NCI-H1694 treated with DMSO at 0.1 percent for 48 hours (cell line): ENCODE measurements at regions not wholly inside any gene's neighbourhood (a gene's known extent, or its start where the extent isn't known, plus 50 kb on each side); places are given as distances from the start of the nearest gene placed in this dataset.

Source experiments
- DNase-seq: peaks from one replicate; lab custom pipeline; 2025; lab: John Stamatoyannopoulos, UW

GRCh38 chr6:139514819-139515218, 140.4 kb upstream of the CITED2 start:
- no peak for DNase-seq

- DNase-seq: no peak
Observed at GRCh38 chr6:139510040-139510790, 135.8 kb upstream of the CITED2 start.

- no peak for DNase-seq
Observed at GRCh38 chr6:139509167-139509566, 134.7 kb upstream of the CITED2 start.

GRCh38 chr6:139508576-139508975, 134.1 kb upstream of the CITED2 start:
- no peak for DNase-seq

- no peak for DNase-seq
Observed at GRCh38 chr6:139508023-139508422, 133.6 kb upstream of the CITED2 start.

GRCh38 chr6:139500977-139501376, 126.5 kb upstream of the CITED2 start:
- no peak for DNase-seq

- DNase-seq: no peak
Observed at GRCh38 chr6:139498715-139499114, 124.3 kb upstream of the CITED2 start.

- DNase-seq: no peak
Observed at GRCh38 chr6:139497345-139497961, 123.0 kb upstream of the CITED2 start.

GRCh38 chr6:139496654-139497344, 122.4 kb upstream of the CITED2 start:
- no peak for DNase-seq

- no peak for DNase-seq
Observed at GRCh38 chr6:139494376-139494990, 120.0 kb upstream of the CITED2 start.

- DNase-seq: no peak
Observed at GRCh38 chr6:139490482-139490881, 116.0 kb upstream of the CITED2 start.

GRCh38 chr6:139486476-139486799, 112.0 kb upstream of the CITED2 start:
- DNase-seq: no peak

- DNase-seq: no peak
Observed at GRCh38 chr6:139485742-139486475, 111.5 kb upstream of the CITED2 start.

GRCh38 chr6:139485185-139485584, 110.7 kb upstream of the CITED2 start:
- no peak for DNase-seq

GRCh38 chr6:139483079-139483478, 108.6 kb upstream of the CITED2 start:
- DNase-seq: no peak

- DNase-seq: no peak
Observed at GRCh38 chr6:139482287-139482686, 107.8 kb upstream of the CITED2 start.

- DNase-seq: no peak
Observed at GRCh38 chr6:139480356-139481165, 106.1 kb upstream of the CITED2 start.

- DNase-seq: no peak
Observed at GRCh38 chr6:139479433-139480222, 105.2 kb upstream of the CITED2 start.

GRCh38 chr6:139475646-139476045, 101.2 kb upstream of the CITED2 start:
- DNase-seq: no peak

- no peak for DNase-seq
Observed at GRCh38 chr6:139475241-139475640, 100.8 kb upstream of the CITED2 start.
